ENCODE measurements at regions not wholly inside any gene's neighbourhood (a gene's known extent, or its start where the extent isn't known, plus 50 kb on each side); places are given as distances from the start of the nearest gene placed in this dataset.

DNA sequence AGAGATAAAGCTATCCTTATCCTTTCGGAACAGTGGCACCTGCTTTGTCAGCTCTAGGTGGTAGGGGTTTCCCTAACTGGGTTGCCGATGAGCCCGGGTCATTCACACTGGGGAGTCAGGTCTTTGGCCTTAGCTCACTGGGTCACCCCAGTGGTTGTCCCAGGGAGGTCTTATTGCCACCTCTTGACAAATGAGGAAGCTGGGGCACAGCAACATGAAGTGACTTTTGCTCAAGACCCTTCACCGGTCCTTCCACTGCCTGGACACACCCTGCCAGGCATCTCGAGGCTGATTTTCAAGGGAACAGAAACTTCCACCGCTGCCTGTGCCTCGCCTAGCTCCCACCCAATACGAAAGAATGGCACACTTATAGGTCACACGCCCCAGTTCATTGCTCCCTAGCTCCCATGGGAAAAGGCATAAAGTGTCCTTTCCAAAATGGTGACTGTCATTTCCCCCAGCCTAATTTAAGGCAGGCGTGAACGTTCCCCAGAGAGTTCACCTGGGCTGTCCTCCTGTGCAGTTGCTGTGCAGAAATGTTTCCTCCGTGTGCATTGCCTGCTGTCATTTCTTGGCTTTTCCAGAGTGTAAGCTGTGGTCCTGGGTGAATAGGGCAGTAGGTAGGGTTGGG, 156.1 kb upstream of the CCND2 start:
- no peak for DNase-seq (ENCODE audit: low read depth, low spot score)

DNA sequence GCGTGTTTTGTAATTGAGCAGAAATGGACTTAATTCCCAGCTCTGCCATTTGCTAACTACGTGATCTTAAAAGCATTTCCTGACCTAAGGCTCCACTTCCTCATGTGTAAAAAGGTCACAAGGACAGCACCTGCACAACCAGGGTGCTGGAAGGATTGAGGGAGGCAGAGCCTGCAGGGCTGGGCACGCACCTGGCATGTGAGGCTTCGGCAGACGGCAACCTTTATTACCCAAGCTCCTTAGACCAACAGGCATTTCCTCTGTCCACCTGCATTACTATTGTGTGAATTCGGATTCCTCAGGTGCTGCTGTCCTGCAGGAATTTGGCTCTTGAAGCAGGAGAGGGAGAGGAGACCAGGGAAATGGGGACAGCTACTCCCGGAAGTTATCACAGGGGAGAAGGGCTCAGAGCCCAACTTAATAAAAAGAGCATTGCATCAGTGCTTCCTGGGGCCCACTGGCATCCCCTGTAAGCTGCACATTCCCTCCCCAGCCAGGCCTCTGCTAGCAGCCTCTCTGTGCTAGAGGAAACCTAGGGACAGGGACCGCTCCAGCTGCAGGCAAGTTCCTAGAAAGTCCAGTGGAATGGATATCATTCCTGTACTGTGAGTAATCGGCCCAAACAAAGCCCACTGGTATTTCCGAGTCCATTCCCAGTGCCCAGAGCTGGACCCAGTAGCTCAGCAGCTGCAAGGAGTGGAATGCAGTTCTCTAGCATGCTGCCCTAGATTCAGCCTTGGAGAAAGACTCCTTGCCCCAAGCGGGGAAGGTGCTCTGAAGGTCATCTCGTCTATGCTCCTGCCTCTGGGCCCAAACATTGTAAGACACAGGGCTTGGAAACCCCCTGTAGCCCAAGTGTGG, 157.1 kb upstream of the CCND2 start:
- no peak overlapping the region for H3K4me3 ChIP-seq (ENCODE audit: low read length)
- no peak for DNase-seq (ENCODE audit: low read depth, low spot score)

More for the DNA sequence above, 156.1 kb upstream of the CCND2 start:
- H3K4me3 ChIP-seq (ENCODE audit: low read length), result no peak overlapping the region

DNA sequence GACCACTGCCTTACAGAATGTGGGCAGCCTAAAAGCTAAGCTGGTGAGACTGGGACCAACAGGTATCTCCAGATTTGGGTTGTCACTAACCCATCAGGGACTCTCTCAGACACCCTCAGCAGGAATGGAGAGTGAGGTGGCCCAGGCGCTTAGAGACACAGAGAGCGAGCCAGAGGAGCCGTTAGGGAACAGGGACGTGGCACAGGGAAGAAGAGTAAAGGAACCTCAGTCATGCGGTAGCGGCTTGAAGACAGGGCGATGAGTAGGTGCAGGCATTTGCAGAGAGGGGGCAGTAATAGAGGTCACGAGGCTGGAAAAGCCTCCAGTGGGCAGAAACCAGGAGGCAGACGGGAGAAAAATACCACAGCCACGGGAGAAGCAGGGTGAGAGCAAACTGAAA, 158.0 kb upstream of the CCND2 start:
- H3K4me3 ChIP-seq (ENCODE audit: low read length), result no peak overlapping the region
- no peak for DNase-seq (ENCODE audit: low read depth, low spot score)

DNA sequence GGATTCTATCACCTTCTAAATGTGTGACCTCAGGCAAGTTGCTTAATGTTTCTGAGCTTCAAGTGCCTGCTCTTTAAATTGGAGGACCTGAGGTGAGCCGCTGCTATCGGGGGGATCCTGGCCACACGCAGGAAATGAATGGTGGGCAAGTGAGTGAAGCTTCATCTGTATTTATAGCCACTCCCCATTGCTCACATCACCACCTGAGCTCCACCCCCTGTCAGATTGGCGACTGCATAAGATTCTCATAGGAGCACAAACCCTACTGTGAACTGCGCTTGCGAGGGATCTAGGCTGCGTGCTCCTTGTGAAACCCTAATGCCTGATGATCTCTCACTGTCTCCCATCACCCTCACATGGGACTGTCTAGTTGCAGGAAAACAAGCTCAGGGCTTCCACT, 158.6 kb upstream of the CCND2 start:
- no peak for DNase-seq (ENCODE audit: low read depth, low spot score)

DNA sequence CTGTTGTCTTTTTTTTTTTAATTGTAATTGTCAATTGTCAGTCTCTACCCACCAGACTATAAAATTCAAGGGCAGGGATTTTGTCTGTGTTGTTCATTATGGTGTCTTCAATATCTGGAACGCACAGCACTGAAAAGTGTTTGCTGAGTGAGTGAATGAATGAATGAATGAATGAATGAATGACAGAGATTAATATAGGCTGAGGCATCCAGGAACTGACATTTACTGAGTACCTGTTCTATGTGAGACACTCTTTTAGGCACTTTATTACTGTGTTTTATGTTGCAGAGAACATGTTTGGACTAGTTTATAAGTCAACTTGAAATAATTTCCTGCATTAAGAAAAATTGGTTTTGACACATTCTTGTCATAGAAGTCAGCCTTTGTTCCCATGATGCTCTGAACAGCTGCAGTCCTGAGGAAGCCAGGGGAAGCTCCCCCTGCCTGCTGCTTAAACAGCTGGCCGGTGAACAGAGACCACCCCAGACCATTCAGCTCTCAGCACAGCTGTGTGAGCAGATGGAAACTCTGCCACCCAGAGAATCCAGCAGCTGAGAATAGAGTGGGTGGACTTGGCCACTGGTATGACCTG, 160.7 kb upstream of the CCND2 start:
- no peak overlapping the region for H3K4me3 ChIP-seq (ENCODE audit: low read length)
- no peak for DNase-seq (ENCODE audit: low read depth, low spot score)

More for the DNA sequence above, 158.6 kb upstream of the CCND2 start:
- H3K4me3 ChIP-seq (ENCODE audit: low read length), result no peak overlapping the region

DNA sequence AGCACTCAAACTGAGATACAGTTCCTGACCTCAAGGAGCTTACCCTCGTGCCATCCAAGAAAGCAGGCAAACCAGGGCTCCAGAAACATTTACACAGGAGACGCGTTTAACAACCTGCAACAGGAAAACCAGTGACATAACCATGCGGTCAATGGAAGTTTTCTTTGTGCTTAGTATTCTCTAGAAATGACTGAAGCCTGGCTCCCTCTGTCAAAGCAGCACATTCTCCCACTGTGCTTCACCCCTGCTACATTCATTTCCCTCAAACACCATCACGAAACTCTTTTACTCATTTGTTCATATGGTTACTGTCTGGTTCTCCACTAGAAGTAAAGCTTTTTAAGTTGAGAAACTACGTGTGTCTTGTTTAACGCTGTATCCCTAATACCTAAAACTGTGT, 161.3 kb upstream of the CCND2 start:
- no peak for DNase-seq (ENCODE audit: low read depth, low spot score)
- H3K4me3 ChIP-seq (ENCODE audit: low read length), result no peak overlapping the region

DNA sequence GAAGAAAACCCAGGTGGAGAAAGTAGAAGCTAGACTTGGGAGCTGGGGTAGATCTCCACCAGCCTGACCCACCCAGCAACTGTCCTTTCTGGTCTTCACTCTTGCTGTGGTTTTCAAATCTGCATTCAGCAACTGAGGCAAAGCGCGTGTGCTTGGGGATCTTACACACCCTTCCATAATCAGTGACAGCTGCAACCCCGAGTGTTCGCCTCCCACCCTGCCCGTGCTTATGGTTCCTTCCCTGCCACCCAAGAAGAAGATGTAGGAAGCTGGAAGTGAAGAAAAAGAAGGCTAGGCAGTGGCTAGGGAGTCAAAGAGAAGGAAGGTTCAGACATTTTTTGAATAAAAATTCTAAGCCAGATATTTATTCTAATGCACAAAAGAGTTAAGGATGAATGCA, 162.6 kb upstream of the CCND2 start:
- DNase-seq (ENCODE audit: low read depth, low spot score), result no peak
- no peak overlapping the region for H3K4me3 ChIP-seq (ENCODE audit: low read length)

DNA sequence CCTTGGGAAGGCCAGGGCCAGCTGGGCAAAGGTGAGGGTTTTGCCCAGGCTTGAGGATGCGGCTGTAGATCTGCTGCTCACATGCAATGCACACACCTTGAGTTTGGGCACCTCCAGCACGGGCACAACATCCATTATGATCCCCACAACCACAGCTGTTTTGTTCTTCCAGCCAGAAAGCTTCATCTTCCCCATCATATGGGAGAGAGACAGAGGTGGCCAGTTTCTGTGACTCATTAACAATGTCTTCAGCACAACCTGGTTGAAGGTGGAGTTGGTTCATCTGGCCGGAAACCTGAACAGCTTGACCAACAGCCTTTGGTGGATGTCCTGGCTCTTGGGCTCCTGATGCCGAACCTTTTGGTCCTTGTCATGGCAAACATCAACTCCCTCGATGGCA, 163.7 kb upstream of the CCND2 start:
- H3K4me3 ChIP-seq (ENCODE audit: low read length), result no peak overlapping the region
- DNase-seq (ENCODE audit: low read depth, low spot score), result no peak

DNA sequence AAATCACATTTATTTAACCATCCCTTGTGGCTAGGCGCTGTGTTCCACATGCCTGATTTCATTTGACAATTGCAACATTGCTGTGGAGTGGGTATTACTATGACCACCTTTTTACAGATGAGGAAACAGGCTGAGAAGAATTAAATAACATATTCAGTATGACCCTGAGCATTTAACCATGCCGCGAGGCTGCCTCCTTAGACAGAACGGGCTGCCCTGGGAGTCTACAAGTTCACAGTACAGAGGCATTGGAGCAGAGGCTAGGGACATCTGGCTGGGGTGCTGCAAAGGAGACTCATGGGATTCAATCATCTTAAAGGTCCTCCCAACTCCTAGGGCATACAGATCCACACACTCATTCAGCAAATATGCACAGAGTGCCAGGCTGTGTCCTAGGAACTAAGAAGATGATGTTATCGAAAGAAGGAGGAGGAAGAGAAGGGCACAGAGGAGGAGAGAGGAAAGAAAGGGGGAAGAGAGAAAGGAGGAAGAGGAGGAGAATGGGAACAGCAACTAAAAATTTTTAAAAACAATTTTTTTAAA, 164.7 kb upstream of the CCND2 start:
- H3K4me3 ChIP-seq (ENCODE audit: low read length), result no peak overlapping the region
- DNase-seq (ENCODE audit: low read depth, low spot score), result no peak

DNA sequence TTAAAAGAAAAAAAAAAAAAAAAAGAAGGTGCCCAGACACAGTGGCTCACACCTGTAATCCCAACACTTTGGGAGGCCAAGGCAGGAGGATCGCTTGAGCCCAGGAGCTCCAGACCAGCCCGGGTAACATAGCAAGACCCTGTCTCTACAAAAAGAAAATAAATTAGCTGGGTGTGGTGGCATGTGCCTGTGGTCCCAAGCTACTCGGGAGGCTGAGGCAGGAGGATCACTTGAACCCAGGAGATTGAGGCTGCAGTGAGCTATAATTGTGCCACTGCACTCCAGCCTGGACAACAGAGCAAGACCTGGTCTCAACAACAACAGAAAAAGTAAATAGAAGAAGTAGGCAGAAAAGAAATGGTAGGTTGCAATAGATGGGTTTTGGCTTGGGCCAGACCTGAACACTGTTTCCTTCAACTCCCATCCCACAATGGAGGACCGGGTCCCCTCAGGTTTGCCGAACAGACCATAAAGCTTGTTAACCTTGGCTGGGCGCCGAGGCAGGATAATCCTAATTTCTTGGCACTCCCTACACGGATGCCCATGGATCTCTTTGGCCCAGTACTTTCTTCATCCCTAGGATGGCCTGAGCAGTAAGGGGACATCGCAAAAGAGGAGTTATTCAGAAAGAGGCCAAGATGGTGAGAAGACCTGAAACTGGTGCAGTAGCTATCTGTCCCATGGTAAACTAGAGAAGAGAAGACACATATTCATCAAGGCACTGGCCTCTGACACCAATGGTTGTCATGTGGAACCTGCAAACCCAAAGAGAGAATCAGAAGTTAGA, 165.5 kb upstream of the CCND2 start:
- H3K4me3 ChIP-seq (ENCODE audit: low read length), result no peak overlapping the region

DNA sequence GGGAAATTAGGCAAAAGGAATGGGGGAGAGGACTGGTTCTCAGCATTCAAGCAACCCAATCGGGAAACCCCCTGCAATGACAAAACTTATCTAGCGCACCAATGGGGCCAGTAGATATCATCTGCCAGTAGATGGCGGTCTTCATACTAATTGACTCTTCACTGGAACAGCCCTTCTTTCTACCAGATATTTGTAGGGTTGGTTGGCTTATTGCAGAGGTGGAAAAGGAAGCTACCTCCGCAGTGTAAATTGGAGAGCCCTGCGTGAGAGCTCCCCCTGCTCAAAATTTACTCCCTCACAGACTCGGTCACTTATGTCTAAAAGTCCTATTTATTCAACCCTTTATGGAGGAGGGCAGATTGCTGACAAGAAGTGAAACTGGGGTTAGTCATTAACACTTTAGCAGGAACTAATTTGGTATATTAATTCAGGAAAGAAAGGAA, 166.1 kb upstream of the CCND2 start:
- DNase-seq (ENCODE audit: low read depth, low spot score), result peak; percentile 71

More for the DNA sequence above, 165.5 kb upstream of the CCND2 start:
- no peak for DNase-seq (ENCODE audit: low read depth, low spot score)

DNA sequence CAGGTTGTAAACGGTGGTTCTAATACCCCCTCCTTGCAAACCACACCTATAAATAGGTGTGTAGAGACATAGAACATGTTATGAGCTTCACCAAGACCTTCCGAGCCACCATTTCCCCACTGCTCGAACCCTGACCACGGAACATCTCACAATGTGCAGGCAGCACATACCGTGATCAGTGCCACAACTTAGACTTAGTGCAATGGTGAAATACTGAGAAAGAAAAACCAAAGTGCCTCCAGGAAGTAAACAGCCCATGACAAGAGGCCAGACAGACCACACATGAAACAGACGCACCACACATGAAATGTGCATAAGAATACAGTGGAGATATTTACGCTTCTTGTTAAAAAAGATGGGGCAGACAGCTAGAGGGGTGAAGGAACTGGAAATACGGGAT, 166.9 kb upstream of the CCND2 start:
- DNase-seq (ENCODE audit: low read depth, low spot score), result no peak
- H3K4me3 ChIP-seq (ENCODE audit: low read length), result no peak overlapping the region

More for the DNA sequence above, 166.1 kb upstream of the CCND2 start:
- H3K4me3 ChIP-seq (ENCODE audit: low read length), result no peak overlapping the region

DNA sequence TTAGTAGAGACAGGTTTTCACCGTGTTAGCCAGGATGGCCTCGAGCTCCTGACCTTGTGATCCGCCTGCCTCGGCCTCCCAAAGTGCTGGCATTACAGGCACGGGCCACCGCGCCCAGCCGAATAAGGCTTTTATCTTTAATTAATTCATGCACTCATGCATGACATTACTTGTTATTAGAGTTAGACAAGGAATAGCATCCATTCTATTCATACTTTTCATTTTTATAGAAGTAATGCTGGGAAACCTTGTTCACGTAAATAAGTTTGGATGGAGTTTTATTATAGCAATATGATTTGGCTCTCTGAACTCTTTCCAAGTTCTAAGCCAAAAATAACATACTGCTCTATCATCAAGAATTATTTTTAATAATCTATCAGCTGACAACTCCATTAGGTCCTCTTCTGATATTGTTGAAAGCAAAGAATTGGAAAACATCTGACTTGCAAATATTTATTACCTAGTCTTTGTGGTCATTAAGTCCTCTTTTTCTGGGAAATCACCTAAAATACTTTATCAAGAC, 168.8 kb upstream of the CCND2 start:
- no peak overlapping the region for H3K4me3 ChIP-seq (ENCODE audit: low read length)
- DNase-seq (ENCODE audit: low read depth, low spot score), result no peak

DNA sequence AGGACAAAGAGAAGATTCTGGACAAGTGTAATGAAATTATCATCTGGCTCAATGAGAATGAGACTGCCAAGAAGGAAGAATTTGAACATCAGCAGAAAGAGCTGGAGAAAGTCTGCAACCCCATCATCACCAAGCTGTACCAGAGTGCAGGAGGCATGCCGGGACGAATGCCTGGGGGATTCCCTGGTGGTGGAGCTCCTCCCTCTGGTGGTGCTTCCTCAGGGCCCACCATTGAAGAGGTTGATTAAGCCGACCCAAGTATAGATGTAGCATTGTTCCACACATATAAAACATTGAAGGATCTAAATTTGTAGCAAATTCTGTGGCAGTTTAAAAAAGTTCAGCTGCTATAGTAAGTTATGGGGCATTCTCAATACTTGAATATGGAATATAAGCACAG, 174.3 kb upstream of the CCND2 start:
- DNase-seq (ENCODE audit: low read depth, low spot score), result no peak
- H3K4me3 ChIP-seq (ENCODE audit: low read length), result no peak overlapping the region

DNA sequence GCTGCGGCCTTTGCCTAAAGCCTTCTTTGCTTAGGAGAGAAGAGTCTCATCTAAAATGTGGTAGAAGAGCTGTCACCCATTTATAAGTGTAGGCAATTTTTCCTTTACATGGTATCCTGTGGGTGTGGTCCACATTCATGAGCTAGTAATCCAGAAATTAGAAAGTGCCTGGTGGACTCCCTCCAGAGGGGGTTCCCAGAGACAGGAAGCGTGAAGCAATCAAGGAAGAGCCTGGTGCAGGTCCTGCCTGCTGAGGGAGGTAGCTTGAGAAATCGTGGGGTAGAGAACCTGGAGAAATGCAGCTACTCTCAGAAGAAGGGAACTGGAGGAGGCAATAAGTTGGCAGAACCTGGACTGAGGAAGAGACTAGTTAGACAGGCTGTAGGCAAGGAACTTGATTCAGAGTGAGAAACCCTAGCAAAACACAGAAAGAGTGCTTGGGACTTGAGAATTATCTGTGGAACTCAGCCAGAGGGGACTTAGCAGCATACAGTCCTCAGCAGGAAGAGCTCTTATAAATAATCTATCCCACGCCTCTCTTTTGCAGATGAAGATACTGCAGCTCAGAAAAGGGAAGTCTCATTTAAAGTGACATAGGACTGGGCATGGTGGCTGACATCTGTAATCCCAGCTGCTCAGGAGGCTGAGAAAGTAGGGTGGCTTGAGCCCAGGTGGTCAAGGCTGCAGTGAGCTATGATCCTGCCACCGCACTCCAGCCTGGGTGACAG, 182.4 kb upstream of the CCND2 start:
- no peak overlapping the region for H3K4me3 ChIP-seq (ENCODE audit: low read length)
- DNase-seq (ENCODE audit: low read depth, low spot score), result no peak

DNA sequence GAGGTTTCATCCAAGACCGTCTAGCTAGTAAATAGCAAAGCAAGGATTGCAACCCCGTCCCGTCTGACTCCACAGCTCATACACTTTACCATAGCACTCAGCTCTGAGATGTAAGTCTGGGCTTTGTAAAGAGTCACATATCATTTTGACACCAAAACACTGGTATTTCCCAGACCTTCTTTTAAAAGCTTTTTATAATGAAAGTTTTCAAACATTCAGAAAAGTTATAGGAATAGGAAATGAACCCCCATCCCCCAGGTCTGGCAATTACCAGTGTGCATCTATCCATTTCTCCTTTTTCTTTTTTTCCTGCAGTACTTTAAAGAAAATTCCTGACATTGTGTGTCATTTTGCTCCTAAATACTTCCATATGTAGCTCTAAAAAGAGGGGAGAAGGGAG, 183.6 kb upstream of the CCND2 start:
- no peak overlapping the region for H3K4me3 ChIP-seq (ENCODE audit: low read length)
- DNase-seq (ENCODE audit: low read depth, low spot score), result no peak

DNA sequence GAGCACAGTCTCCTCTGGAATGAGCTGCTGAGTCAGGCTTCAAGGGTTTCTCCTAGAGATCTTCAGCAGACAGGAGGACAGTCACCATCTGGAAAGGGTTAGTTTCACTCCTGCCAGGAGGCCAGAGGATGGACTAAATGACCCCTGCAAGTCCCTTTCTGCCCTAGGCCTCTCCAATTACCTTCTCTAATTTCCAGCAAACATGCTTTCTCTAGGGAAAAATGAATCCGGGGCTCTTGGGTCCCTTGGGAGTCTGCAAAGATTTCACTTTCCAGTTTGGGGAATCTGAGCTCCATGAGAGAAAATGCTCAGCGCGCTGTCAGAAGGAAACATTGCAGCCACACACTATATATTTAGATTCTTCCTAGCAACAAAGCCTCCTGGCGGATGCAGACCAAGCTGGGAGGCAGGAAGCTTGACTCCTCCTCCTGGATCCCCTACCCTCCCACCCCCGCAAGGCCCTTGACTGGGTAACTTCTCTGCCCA, 184.4 kb upstream of the CCND2 start:
- H3K4me3 ChIP-seq (ENCODE audit: low read length), result no peak overlapping the region
- DNase-seq (ENCODE audit: low read depth, low spot score), result no peak

DNA sequence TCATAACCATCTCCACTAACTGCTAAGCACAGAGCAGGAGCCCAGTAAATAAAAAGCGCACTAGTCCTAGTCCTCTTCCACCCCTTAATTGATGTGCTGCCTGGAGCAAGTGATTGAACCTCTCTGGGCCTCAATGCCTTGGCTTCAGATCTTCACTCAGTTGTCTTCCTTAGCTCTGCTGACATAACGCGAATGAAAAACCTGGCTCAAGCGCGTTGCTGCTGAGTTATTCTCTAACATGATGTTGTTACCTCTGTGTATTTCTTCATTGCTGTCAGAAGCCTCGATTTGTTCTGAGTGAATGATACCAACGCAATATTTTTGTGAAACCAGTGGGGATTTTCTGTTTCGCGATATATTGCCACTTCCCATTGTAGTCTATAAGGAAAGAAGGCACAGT, 185.1 kb upstream of the CCND2 start:
- no peak overlapping the region for H3K4me3 ChIP-seq (ENCODE audit: low read length)
- DNase-seq (ENCODE audit: low read depth, low spot score), result no peak

All from Jurkat, Clone E6-1 (cell line).